OCI-LY3 (cell line): ENCODE measurements at regions not wholly inside any gene's neighbourhood (a gene's known extent, or its start where the extent isn't known, plus 50 kb on each side); places are given as distances from the start of the nearest gene placed in this dataset.

Source experiments
- H2AFZ ChIP-seq: fragments of 200-600, 300-600 bp; shearing (Covaris generic); 2 replicates; pipeline ENCODE4 v1.6.0; 2014; ENCODE audit warnings: antibody characterized with exemption, low read depth, low read length
- H3K27ac ChIP-seq: fragments of 200-600, 300-600 bp; sonication (generic); 2 replicates; pipeline ENCODE4 v1.5.1; 2014; ENCODE audit warnings: mild to moderate bottlenecking, low read length, moderate library complexity, mixed read lengths
- H3K27me3 ChIP-seq: fragments of 200-600, 300-600 bp; sonication (generic); 2 replicates; pipeline ENCODE4 v1.6.1; 2014; ENCODE audit warnings: low read depth, low read length, mixed read lengths
- H3K36me3 ChIP-seq: fragments of 200-600, 300-600 bp; sonication (generic); replicated peaks from 2 replicates; pipeline ENCODE3; 2014; ENCODE audit warnings: low read depth, low read length, mixed read lengths
- H3K4me1 ChIP-seq: fragments of 300-600, 200-600 bp; sonication (generic); 2 replicates; pipeline ENCODE4 v1.6.1; 2014; ENCODE audit warnings: low read length, mixed read lengths
- H3K4me2 ChIP-seq: fragments of 200-600, 300-600 bp; sonication (generic); 2 replicates; pipeline ENCODE4 v1.6.1; 2014; ENCODE audit warnings: low read length, mixed read lengths
- H3K4me3 ChIP-seq: fragments of 300-600, 200-600 bp; sonication (generic); 2 replicates; pipeline ENCODE4 v1.5.1; 2014; ENCODE audit warnings: antibody characterized with exemption, mild to moderate bottlenecking, low read length, moderate library complexity
- H3K79me2 ChIP-seq: fragments of 300-600, 200-600 bp; shearing (Covaris generic); 2 replicates; pipeline ENCODE4 v1.6.1; 2014; ENCODE audit warnings: mild to moderate bottlenecking, low read length, mixed read lengths
- H3K9ac ChIP-seq: fragments of 300-600, 200-600 bp; shearing (Covaris generic); 2 replicates; pipeline ENCODE4 v1.6.0; 2014; ENCODE audit warnings: mild to moderate bottlenecking, low read length, moderate library complexity
- H3K9me3 ChIP-seq: fragments of 200-600, 300-600 bp; shearing (Covaris generic); 2 replicates; pipeline ENCODE4 v1.6.1; 2014; ENCODE audit warnings: low read length, mixed read lengths; ENCODE audit not compliant: insufficient read depth
- H4K20me1 ChIP-seq: fragments of 200-600, 300-600 bp; sonication (generic); 2 replicates; pipeline ENCODE4 v1.6.1; 2016; ENCODE audit warnings: low read length, mixed read lengths; ENCODE audit not compliant: insufficient read depth
- CTCF ChIP-seq: fragments of 200-600, 300-600 bp; sonication (generic); IDR thresholded peaks from 2 replicates; pipeline ENCODE4 v1.5.1; 2014; ENCODE audit warnings: antibody characterized with exemption, low read length, low read depth
- EZH2phosphoT487 ChIP-seq: fragments of 200-600 bp; shearing (Covaris generic); IDR thresholded peaks from 2 replicates; pipeline ENCODE4 v1.6.1; 2018; ENCODE audit warnings: antibody characterized with exemption, mixed run types, low read depth

GRCh38 chr2:78734221-78734620 lies 291.3 kb upstream of the REG3G start:
- Histone ChIP-seq H2AFZ (no peak overlapping the region), H3K9me3 (no peaks in the 10 kb centered on the region), H3K79me2 (no peaks in the 10 kb centered on the region), H3K27me3 (no peaks in the 10 kb centered on the region), H3K4me2 (no peak overlapping the region), H3K27ac (no peak overlapping the region), H4K20me1 (no peaks in the 10 kb centered on the region), H3K9ac (no peak overlapping the region), H3K36me3 (no peaks in the 10 kb centered on the region), H3K4me3 (no peak overlapping the region), H3K4me1 (no peaks in the 10 kb centered on the region)
- TF ChIP-seq EZH2phosphoT487 (no peak), CTCF (no peak)

- no peak overlapping the region for H3K4me2 ChIP-seq
- TF ChIP-seq EZH2phosphoT487 (no peak), CTCF (no peak)
- no peaks in the 10 kb centered on the region for H3K79me2 ChIP-seq
- no peaks in the 10 kb centered on the region for H3K27me3 ChIP-seq
- no peaks in the 10 kb centered on the region for H3K36me3 ChIP-seq
- H3K27ac ChIP-seq, result no peak overlapping the region
- no peak overlapping the region for H3K9ac ChIP-seq
- no peak overlapping the region for H2AFZ ChIP-seq
- H3K4me1 ChIP-seq, result no peaks in the 10 kb centered on the region
- H3K9me3 ChIP-seq, result no peaks in the 10 kb centered on the region
- H4K20me1 ChIP-seq, result no peaks in the 10 kb centered on the region
- no peak overlapping the region for H3K4me3 ChIP-seq
These were observed 286.2 kb upstream of the REG3G start for GRCh38 chr2:78739282-78739681.

- Histone ChIP-seq H3K4me2 (no peak overlapping the region), H3K36me3 (no peaks in the 10 kb centered on the region), H3K27ac (no peak overlapping the region), H3K4me1 (no peaks in the 10 kb centered on the region), H3K9ac (no peak overlapping the region), H3K27me3 (no peaks in the 10 kb centered on the region), H2AFZ (no peak overlapping the region), H3K79me2 (no peaks in the 10 kb centered on the region), H3K4me3 (no peak overlapping the region), H4K20me1 (no peaks in the 10 kb centered on the region), H3K9me3 (no peaks in the 10 kb centered on the region)
- no peak for TF ChIP-seq EZH2phosphoT487
- TF ChIP-seq CTCF, result no peak
These were observed 275.9 kb upstream of the REG3G start for GRCh38 chr2:78749638-78750037.

GRCh38 chr2:78750219-78750618 lies 275.3 kb upstream of the REG3G start:
- Histone ChIP-seq H3K79me2 (no peaks in the 10 kb centered on the region), H3K4me2 (no peak overlapping the region), H3K4me1 (no peaks in the 10 kb centered on the region), H4K20me1 (no peaks in the 10 kb centered on the region), H3K27me3 (no peaks in the 10 kb centered on the region), H3K9ac (no peak overlapping the region), H3K4me3 (no peak overlapping the region), H2AFZ (no peak overlapping the region), H3K36me3 (no peaks in the 10 kb centered on the region), H3K27ac (no peak overlapping the region), H3K9me3 (no peaks in the 10 kb centered on the region)
- TF ChIP-seq CTCF (no peak), EZH2phosphoT487 (no peak)
